ENCODE measurements at regions not wholly inside any gene's neighbourhood (a gene's known extent, or its start where the extent isn't known, plus 50 kb on each side); places are given as distances from the start of the nearest gene placed in this dataset.

GRCh38 chr11:134945993-134946392, 534.0 kb upstream of the B3GAT1 start:
- TF ChIP-seq SP1 (IDR thresholded peaks at IDR 0.05), result no peak
- TF ChIP-seq, protein P1, sequence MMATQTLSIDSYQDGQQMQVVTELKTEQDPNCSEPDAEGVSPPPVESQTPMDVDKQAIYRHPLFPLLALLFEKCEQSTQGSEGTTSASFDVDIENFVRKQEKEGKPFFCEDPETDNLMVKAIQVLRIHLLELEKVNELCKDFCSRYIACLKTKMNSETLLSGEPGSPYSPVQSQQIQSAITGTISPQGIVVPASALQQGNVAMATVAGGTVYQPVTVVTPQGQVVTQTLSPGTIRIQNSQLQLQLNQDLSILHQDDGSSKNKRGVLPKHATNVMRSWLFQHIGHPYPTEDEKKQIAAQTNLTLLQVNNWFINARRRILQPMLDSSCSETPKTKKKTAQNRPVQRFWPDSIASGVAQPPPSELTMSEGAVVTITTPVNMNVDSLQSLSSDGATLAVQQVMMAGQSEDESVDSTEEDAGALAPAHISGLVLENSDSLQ (IDR thresholded peaks at IDR 0.05), result no peak
- TF ChIP-seq BHLHE40 (IDR thresholded peaks at IDR 0.05; ENCODE audit: borderline replicate concordance), result no peak
- TF ChIP-seq TARDBP (IDR thresholded peaks at IDR 0.05), result no peak
- no peak for TF ChIP-seq ELF4 (IDR thresholded peaks at IDR 0.05)
- no peak for TF ChIP-seq L3MBTL2 (conservative IDR thresholded peaks at IDR 0.05)
- TF ChIP-seq FOXA1 (IDR thresholded peaks at IDR 0.05), result no peak
